Ovary (tissue), 7 donors: ENCODE measurements at regions not wholly inside any gene's neighbourhood (a gene's known extent, or its start where the extent isn't known, plus 50 kb on each side); places are given as distances from the start of the nearest gene placed in this dataset.

Experiments used
- DNase-seq, 5 donors: peaks; one replicate each; pipeline ENCODE4 v3.0.0-alpha.2; 2019 to 2020
- H3K27ac ChIP-seq, 2 donors: fragments of 200-600 bp; one replicate each; pipeline versions ENCODE4 v1.5.1 to v1.8.0; 2019 to 2022
- H3K27me3 ChIP-seq: fragments of 200-600 bp; one replicate; pipeline ENCODE4 v1.8.0; 2022
- H3K36me3 ChIP-seq: fragments of 200-600 bp; sonication (generic); one replicate; pipeline ENCODE4 v1.5.1; 2019
- H3K4me1 ChIP-seq: one replicate; pipeline ENCODE4 v1.8.1; 2013; ENCODE audit warnings: mild to moderate bottlenecking, moderate library complexity; ENCODE audit not compliant: insufficient read depth
- H3K4me3 ChIP-seq: fragments of 200-600 bp; sonication (generic); one replicate; pipeline ENCODE4 v1.5.1; 2017
- H3K9me3 ChIP-seq, 2 donors: fragments of 200-600 bp in 1 of 2; sonication (generic) in 1 of 2; one replicate each; pipeline versions ENCODE4 v1.5.1 to v1.8.1; 2013 to 2019; ENCODE audit warnings: mild to moderate bottlenecking in 1 of 2, moderate library complexity in 1 of 2
- EP300 ChIP-seq: sonication (generic); formaldehyde crosslinking; IDR thresholded peaks from one replicate; pipeline ENCODE4 v1.6.1; 2017; ENCODE audit warnings: antibody characterized with exemption
- POLR2A ChIP-seq: fragments of 450-650 bp; IDR thresholded peaks from one replicate; pipeline ENCODE4 v1.6.1; 2017; ENCODE audit warnings: antibody characterized with exemption, mild to moderate bottlenecking, moderate library complexity
- WGBS, 3 donors: extraction: QIAGEN DNeasy Blood & Tissue Kit in 1 of 3; methylation state at CpG; one replicate each; pipeline versions ENCODE4 v1.1.5 to v1.1.7; 2013 to 2017; 5-methylcytosine and 5-hydroxymethylcytosine counted together
- intact Hi-C, 4 donors: fragments of 100-400 bp; cut with DNase I; formaldehyde crosslinking; loops; one replicate each; pipeline versions ENCODE4 v1.11.0 to v1.15.1; 2022 to 2023
- TF ChIP-seq, protein P1 (sequence below), 3 donors: fragments of 450-650 bp in 2 of 3; fragments of 200-600 bp in 1 of 3; IDR thresholded peaks; one replicate each; pipeline versions ENCODE4 v1.5.1 to v1.8.0; 2016 to 2022; ENCODE audit warnings: antibody characterized with exemption in 3 of 3, mild to moderate bottlenecking in 1 of 3
- donor health status: DM: no; HTN: no; CAD: no; lungs with moderate emphysema.
- donor health status: DM: no; HTN: no; CAD: no.
- donor health status: Bipolar disorder and iron deficiency.
- donor health status: DM: no; HTN: no; CAD: no.
- donor health status: DM: yes; HTN: yes; CAD: no.

DNA sequence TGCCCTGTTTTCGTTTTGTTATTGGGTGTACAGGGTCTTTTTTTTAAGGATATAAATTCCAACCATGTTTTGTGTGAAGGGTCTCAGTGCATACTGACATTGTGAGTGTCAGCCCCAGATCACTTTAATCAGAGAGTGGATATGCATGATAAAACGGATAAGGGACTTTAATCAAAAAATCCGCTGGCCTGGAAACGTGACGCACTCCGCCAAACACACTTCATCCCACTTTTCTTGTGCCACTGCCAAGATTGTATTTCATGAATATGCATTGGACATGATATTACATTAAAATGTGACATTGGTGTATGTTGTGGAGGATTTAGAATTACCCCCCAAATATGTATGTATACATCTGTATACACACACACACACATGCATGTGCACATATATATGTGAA lies 273.1 kb downstream of the VRK1 start:
- no peaks in the 10 kb centered on the region for H3K27me3 ChIP-seq
- H3K27ac ChIP-seq: no peak overlapping the region
- intact Hi-C loops: no loop called here
- no peak overlapping the region for H3K4me3 ChIP-seq
- no peak for DNase-seq
- WGBS, 3 donors: 56 to 62% (median 61%) methylated on average over 6 of the region's 6 CpGs
- no peaks in the 10 kb centered on the region for H3K9me3 ChIP-seq
- no peak for TF ChIP-seq EP300
- no peak for TF ChIP-seq POLR2A
- TF ChIP-seq, protein P1, sequence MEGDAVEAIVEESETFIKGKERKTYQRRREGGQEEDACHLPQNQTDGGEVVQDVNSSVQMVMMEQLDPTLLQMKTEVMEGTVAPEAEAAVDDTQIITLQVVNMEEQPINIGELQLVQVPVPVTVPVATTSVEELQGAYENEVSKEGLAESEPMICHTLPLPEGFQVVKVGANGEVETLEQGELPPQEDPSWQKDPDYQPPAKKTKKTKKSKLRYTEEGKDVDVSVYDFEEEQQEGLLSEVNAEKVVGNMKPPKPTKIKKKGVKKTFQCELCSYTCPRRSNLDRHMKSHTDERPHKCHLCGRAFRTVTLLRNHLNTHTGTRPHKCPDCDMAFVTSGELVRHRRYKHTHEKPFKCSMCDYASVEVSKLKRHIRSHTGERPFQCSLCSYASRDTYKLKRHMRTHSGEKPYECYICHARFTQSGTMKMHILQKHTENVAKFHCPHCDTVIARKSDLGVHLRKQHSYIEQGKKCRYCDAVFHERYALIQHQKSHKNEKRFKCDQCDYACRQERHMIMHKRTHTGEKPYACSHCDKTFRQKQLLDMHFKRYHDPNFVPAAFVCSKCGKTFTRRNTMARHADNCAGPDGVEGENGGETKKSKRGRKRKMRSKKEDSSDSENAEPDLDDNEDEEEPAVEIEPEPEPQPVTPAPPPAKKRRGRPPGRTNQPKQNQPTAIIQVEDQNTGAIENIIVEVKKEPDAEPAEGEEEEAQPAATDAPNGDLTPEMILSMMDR (IDR thresholded peaks at IDR 0.05): no peak
- H3K4me1 ChIP-seq: no peaks in the 10 kb centered on the region
- H3K36me3 ChIP-seq: no peaks in the 10 kb centered on the region

DNA sequence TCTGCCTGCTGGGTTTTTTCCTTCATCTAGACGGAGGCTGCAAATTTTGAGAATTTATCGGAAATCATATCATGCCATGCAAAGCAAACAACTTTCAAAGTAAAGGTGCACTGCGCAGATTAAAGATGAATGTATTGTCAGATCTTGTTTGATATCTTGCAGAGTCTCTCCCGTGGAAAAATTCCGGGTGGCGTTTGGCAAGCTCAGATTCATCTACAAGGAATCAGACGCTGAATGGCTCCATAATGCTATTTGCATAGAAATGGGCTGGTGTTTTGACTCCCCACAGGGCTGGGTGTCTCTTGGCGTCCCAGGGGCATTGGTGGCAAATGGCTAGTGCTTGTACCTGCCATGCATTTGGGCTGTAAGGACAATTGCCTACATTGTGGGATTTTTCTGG lies 274.0 kb downstream of the VRK1 start:
- H3K4me1 ChIP-seq: no peaks in the 10 kb centered on the region
- intact Hi-C loops: no loop called here
- TF ChIP-seq, protein P1 (IDR thresholded peaks at IDR 0.05): no peak
- no peak for TF ChIP-seq POLR2A
- TF ChIP-seq EP300: no peak
- H3K27me3 ChIP-seq: no peaks in the 10 kb centered on the region
- H3K27ac ChIP-seq: no peak overlapping the region
- 77 to 84% (median 78%) methylated on average over 8 of the region's 8 CpGs for WGBS, 3 donors
- no peak overlapping the region for H3K4me3 ChIP-seq
- H3K9me3 ChIP-seq: no peaks in the 10 kb centered on the region
- H3K36me3 ChIP-seq: no peaks in the 10 kb centered on the region
- DNase-seq: no peak

DNA sequence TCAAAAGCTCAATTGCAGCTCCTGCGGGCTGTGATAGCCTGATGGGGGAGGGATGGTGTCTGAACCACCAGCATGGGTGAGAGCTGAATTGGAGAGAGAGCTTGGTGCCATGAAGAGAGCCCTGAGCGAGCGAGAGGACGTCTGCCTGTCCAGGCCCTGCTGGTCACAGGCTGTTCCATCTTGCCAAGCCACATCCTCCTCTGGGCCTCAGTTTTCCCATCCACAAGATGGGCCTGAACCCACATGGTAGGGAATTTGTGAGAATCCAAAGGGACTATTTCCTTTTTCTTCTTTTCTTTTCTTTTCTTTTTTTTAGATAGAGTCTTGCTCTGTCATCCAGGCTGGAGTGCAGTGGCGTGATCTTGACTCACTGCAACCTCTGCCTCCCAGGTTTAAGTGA lies 276.4 kb downstream of the VRK1 start:
- Histone ChIP-seq H3K4me1 (no peaks in the 10 kb centered on the region), H3K27me3 (no peaks in the 10 kb centered on the region), H3K4me3 (no peak overlapping the region), H3K9me3 (no peaks in the 10 kb centered on the region), H3K36me3 (no peaks in the 10 kb centered on the region), H3K27ac (no peak overlapping the region)
- DNase-seq: no peak
- intact Hi-C loops: no loop called here
- 71 to 88% (median 75%) methylated on average over 5 of the region's 5 CpGs for WGBS, 3 donors
- no peak for TF ChIP-seq POLR2A
- TF ChIP-seq, protein P1 (IDR thresholded peaks at IDR 0.05): no peak
- TF ChIP-seq EP300: no peak

DNA sequence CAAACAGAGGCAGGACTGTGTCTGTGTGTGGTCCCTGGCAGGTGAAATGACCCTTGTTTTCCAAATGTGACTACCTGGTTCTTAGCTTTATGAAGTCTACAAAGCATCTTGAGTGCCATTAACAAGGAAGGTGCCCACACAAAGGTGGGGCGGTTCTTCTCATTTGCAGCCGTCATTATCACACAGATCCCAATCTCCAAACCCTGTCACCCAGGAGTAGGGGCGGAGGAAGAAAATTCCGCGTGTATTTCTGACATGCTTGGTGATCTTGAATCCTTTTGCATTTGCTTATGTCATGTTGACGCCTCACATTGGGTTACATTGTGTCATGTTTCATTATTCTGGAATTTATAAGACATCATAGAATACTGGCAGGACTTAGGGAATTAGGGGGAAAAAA lies 277.3 kb downstream of the VRK1 start:
- Histone ChIP-seq H3K27me3 (no peaks in the 10 kb centered on the region), H3K9me3 (no peaks in the 10 kb centered on the region), H3K27ac (no peak overlapping the region), H3K4me1 (no peaks in the 10 kb centered on the region), H3K36me3 (no peaks in the 10 kb centered on the region), H3K4me3 (no peak overlapping the region)
- no peak for DNase-seq
- intact Hi-C loops: no loop called here
- TF ChIP-seq, protein P1 (IDR thresholded peaks at IDR 0.05): no peak
- TF ChIP-seq POLR2A (no peak), EP300 (no peak)
- WGBS, 3 donors: 62 to 71% (median 63%) methylated on average over 6 of the region's 6 CpGs

DNA sequence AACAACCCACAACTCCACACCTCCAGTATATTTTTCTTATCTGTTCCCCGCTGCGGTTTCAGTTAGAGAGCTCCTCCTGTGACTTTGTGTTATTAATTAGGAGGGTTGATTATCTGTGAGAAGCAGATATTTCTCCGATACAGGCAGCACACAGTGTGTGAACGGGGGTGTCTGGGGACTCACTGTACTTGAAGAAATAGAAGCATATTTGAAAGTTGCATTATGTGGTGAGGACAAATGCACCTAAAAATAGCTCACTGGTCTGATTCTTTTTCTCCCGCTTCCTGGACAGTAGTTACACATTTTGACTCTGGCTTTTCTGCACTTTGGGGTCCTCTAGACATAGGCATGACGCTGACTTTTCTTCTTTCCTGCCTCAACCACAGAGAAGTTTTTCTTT lies 277.7 kb downstream of the VRK1 start:
- intact Hi-C loops: no loop called here
- Histone ChIP-seq H3K4me3 (no peak overlapping the region), H3K27me3 (no peaks in the 10 kb centered on the region), H3K9me3 (no peaks in the 10 kb centered on the region), H3K27ac (no peak overlapping the region), H3K4me1 (no peaks in the 10 kb centered on the region), H3K36me3 (no peaks in the 10 kb centered on the region)
- DNase-seq: no peak
- TF ChIP-seq POLR2A: no peak
- TF ChIP-seq EP300: no peak
- TF ChIP-seq, protein P1 (IDR thresholded peaks at IDR 0.05): no peak
- 16 to 19% (median 17%) methylated on average over 6 of the region's 6 CpGs for WGBS, 3 donors
